Panc1 (cell line): ENCODE measurements at regions not wholly inside any gene's neighbourhood (a gene's known extent, or its start where the extent isn't known, plus 50 kb on each side); places are given as distances from the start of the nearest gene placed in this dataset.

Source experiments
- ATAC-seq: fragments of 200-7000 bp; cut with Tn5 transposase; 2 replicates; pipeline ENCODE4 v1.9.1; 2020; ENCODE audit warnings: mild to moderate bottlenecking, moderate library complexity
- BruUV-seq: library from RNA; stranded (reverse); fragments of 400-500 nt; replicated peaks from 2 replicates; lab custom pipeline; 2021; lab: Mats Ljungman, UMichigan
- CTCF ChIA-PET: fragments of 300-600 bp; sonication (Branson Sonifier 250); formaldehyde crosslinking; loops from one replicate; lab custom pipeline; 2022; ENCODE audit warnings: antibody characterized with exemption; lab: Charles Lee
- POLR2A ChIA-PET: fragments of 300-600 bp; sonication (Branson Sonifier 250); formaldehyde crosslinking; loops from one replicate; lab custom pipeline; 2022; ENCODE audit warnings: antibody characterized with exemption; lab: Charles Lee
- DNase-seq: peaks from one replicate; pipeline ENCODE4 v3.0.0-alpha.2; 2010; ENCODE audit warnings: low read depth, low spot score
- H3K27ac ChIP-seq: 2 replicates; pipeline ENCODE4 v1.5.1; 2011; ENCODE audit warnings: mild to moderate bottlenecking, low read length, inconsistent platforms
- H3K27me3 ChIP-seq: fragments of 200-500 bp; sonication (Bioruptor generic); 2 replicates; pipeline ENCODE4 v1.6.0; 2014; ENCODE audit warnings: low read length, inconsistent platforms; ENCODE audit not compliant: control insufficient read depth, insufficient read depth
- H3K36me3 ChIP-seq: fragments of 200-500 bp; sonication (Bioruptor generic); 2 replicates; pipeline ENCODE4 v1.5.1; 2014; ENCODE audit warnings: inconsistent platforms, mild to moderate bottlenecking, low read length, moderate library complexity; ENCODE audit not compliant: control insufficient read depth, insufficient read depth
- H3K4me1 ChIP-seq: 2 replicates; pipeline ENCODE4 v1.5.1; 2011; ENCODE audit warnings: inconsistent platforms, mild to moderate bottlenecking, low read length, moderate library complexity; ENCODE audit not compliant: control insufficient read depth, insufficient read depth
- H3K4me3 ChIP-seq, 2 experiments: 2 replicates each; pipeline ENCODE4 v1.5.1; 2011 to 2012; ENCODE audit warnings: low read depth in 2 of 2, low read length in 2 of 2, mild to moderate bottlenecking in 2 of 2, inconsistent platforms in 1 of 2, moderate library complexity in 1 of 2
- H3K9me3 ChIP-seq: fragments of 200-500 bp; sonication (Bioruptor generic); 2 replicates; pipeline ENCODE4 v1.5.1; 2014; ENCODE audit warnings: low read depth, mild to moderate bottlenecking, inconsistent platforms, low read length, moderate library complexity; ENCODE audit not compliant: control insufficient read depth, insufficient read depth
- POLR2AphosphoS5 ChIP-seq: IDR thresholded peaks from 2 replicates; pipeline ENCODE4 v1.6.1; 2012; ENCODE audit warnings: mild to moderate bottlenecking, low read depth, low read length, moderate library complexity
- SIN3A ChIP-seq: IDR thresholded peaks from 2 replicates; pipeline ENCODE4 v1.6.1; 2012; ENCODE audit warnings: low read depth, mild to moderate bottlenecking, low read length, moderate library complexity, borderline replicate concordance; ENCODE audit not compliant: insufficient read depth
- TCF7L2 ChIP-seq: IDR thresholded peaks from 2 replicates; pipeline ENCODE4 v1.6.1; 2011; ENCODE audit warnings: mild to moderate bottlenecking, low read depth, low read length, inconsistent platforms
- in situ Hi-C: cut with HindIII; loops from 2 replicates; pipeline ENCODE4 v1.10.0; 2016; ENCODE audit warnings: low sequenced_read_pairs, low pct_unique_long_range_greater_than_20kb
- intact Hi-C: fragments of 100-400 bp; cut with micrococcal nuclease; formaldehyde crosslinking; loops from one replicate; pipeline ENCODE4 v1.10.0; 2022; ENCODE audit not compliant: unreplicated experiment
- TF ChIP-seq, protein P1 (sequence below), 2 experiments: IDR thresholded peaks; 2 replicates each; pipeline ENCODE4 v1.6.1; 2011 to 2012; ENCODE audit warnings: low read depth in 2 of 2, control low read depth in 1 of 2, low read length in 1 of 2, mild to moderate bottlenecking in 1 of 2, moderate library complexity in 1 of 2; ENCODE audit not compliant: insufficient read depth in 1 of 2
- TF ChIP-seq, protein P2 (sequence below): fragments of 450-650 bp; IDR thresholded peaks from 2 replicates; pipeline ENCODE4 v1.5.1; 2017; ENCODE audit warnings: mild to moderate bottlenecking

DNA sequence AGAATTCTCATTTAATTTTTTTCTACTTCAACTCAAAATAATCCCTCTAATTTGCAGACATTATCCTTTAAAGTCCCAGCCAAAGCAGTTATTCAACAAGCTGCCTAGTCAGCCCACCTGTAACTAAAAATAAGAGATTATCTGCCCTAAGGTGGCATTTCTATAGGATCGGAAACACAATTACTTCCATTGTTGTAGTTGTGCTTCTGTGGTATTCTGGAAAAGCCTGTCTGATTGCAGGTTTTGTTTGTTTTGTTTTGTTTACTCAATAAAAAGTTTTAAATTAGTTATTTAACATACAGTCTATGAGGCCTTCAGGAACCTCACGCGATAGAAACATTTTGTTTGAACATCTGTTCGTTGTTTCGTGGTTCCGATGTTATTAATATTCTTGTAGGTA is 101.0 kb downstream of the ZIC5 start:
- BruUV-seq = no TSS peak
- TF ChIP-seq, protein P1, sequence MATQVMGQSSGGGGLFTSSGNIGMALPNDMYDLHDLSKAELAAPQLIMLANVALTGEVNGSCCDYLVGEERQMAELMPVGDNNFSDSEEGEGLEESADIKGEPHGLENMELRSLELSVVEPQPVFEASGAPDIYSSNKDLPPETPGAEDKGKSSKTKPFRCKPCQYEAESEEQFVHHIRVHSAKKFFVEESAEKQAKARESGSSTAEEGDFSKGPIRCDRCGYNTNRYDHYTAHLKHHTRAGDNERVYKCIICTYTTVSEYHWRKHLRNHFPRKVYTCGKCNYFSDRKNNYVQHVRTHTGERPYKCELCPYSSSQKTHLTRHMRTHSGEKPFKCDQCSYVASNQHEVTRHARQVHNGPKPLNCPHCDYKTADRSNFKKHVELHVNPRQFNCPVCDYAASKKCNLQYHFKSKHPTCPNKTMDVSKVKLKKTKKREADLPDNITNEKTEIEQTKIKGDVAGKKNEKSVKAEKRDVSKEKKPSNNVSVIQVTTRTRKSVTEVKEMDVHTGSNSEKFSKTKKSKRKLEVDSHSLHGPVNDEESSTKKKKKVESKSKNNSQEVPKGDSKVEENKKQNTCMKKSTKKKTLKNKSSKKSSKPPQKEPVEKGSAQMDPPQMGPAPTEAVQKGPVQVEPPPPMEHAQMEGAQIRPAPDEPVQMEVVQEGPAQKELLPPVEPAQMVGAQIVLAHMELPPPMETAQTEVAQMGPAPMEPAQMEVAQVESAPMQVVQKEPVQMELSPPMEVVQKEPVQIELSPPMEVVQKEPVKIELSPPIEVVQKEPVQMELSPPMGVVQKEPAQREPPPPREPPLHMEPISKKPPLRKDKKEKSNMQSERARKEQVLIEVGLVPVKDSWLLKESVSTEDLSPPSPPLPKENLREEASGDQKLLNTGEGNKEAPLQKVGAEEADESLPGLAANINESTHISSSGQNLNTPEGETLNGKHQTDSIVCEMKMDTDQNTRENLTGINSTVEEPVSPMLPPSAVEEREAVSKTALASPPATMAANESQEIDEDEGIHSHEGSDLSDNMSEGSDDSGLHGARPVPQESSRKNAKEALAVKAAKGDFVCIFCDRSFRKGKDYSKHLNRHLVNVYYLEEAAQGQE (IDR thresholded peaks at IDR 0.05; ENCODE audit: insufficient read depth in 1 of 2, low read depth in 2 of 2, low read length in 1 of 2) = no peak
- TF ChIP-seq, protein P2, sequence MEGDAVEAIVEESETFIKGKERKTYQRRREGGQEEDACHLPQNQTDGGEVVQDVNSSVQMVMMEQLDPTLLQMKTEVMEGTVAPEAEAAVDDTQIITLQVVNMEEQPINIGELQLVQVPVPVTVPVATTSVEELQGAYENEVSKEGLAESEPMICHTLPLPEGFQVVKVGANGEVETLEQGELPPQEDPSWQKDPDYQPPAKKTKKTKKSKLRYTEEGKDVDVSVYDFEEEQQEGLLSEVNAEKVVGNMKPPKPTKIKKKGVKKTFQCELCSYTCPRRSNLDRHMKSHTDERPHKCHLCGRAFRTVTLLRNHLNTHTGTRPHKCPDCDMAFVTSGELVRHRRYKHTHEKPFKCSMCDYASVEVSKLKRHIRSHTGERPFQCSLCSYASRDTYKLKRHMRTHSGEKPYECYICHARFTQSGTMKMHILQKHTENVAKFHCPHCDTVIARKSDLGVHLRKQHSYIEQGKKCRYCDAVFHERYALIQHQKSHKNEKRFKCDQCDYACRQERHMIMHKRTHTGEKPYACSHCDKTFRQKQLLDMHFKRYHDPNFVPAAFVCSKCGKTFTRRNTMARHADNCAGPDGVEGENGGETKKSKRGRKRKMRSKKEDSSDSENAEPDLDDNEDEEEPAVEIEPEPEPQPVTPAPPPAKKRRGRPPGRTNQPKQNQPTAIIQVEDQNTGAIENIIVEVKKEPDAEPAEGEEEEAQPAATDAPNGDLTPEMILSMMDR = no peak
- no peak for TF ChIP-seq TCF7L2
- no peak for TF ChIP-seq SIN3A
- no peak for TF ChIP-seq POLR2AphosphoS5
- ChIA-PET POLR2A (no interaction called here), CTCF (no interaction called here)
- in situ Hi-C loops (no loop called here), intact Hi-C loops (no loop called here)
- no peaks in the 10 kb centered on the region for H3K27me3 ChIP-seq
- no peak overlapping the region for H3K27ac ChIP-seq
- no peak overlapping the region for H3K4me3 ChIP-seq
- H3K4me1 ChIP-seq = no peaks in the 10 kb centered on the region
- no peak for DNase-seq
- no peaks in the 10 kb centered on the region for H3K9me3 ChIP-seq
- ATAC-seq = no peak
- H3K36me3 ChIP-seq = no peaks in the 10 kb centered on the region; the same call in 1 of the 2 replicates

DNA sequence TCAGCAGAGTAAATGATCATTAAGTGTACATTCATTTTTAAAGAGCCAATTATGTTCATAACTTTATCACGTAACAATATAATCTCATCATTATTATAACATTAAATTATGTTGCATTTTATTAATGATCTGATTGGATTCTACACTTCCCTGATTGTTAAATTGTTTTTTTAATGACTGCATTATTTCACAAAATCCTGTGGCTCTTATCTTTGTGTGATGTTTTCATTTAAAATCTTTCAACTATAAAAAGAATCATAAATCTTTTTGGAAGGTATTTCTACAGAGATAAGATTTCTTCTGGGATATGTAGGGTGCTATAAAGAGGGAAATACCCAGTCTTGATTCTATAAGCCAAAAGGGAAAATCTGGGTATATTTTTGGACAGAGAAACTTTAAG is 101.7 kb downstream of the ZIC5 start:
- no TSS peak for BruUV-seq
- no peak for TF ChIP-seq POLR2AphosphoS5
- TF ChIP-seq, protein P1 (IDR thresholded peaks at IDR 0.05; ENCODE audit: insufficient read depth in 1 of 2, low read depth in 2 of 2, low read length in 1 of 2) = no peak
- TF ChIP-seq, protein P2 = no peak
- TF ChIP-seq SIN3A = no peak
- no peak for TF ChIP-seq TCF7L2

More for the DNA sequence above, 101.7 kb downstream of the ZIC5 start:
- no peak overlapping the region for H3K27ac ChIP-seq
- in situ Hi-C loops = no loop called here
- intact Hi-C loops = no loop called here
- H3K36me3 ChIP-seq = no peaks in the 10 kb centered on the region; the same call in 1 of the 2 replicates
- no peaks in the 10 kb centered on the region for H3K27me3 ChIP-seq
- no peaks in the 10 kb centered on the region for H3K4me1 ChIP-seq
- no peaks in the 10 kb centered on the region for H3K9me3 ChIP-seq
- ChIA-PET CTCF (no interaction called here), POLR2A (no interaction called here)
- no peak overlapping the region for H3K4me3 ChIP-seq
- DNase-seq (no peak), ATAC-seq (no peak)
